HepG2 (cell line): ENCODE measurements at regions not wholly inside any gene's neighbourhood (a gene's known extent, or its start where the extent isn't known, plus 50 kb on each side); places are given as distances from the start of the nearest gene placed in this dataset.

Experiments used
- ATAC-seq: fragments of 200-7000 bp; cut with Tn5 transposase; 3 replicates; pipeline ENCODE4 v1.9.1; 2020; ENCODE audit warnings: mild to moderate bottlenecking, moderate library complexity
- BruUV-seq: library from RNA; stranded (reverse); fragments of 400-500 nt; replicated peaks from 2 replicates; lab custom pipeline; 2021; lab: Mats Ljungman, UMichigan
- CTCF ChIA-PET: fragments of 300-600 bp; formaldehyde crosslinking; extraction: SDS; loops from one replicate; lab custom pipeline; 2021; ENCODE audit warnings: low total read pairs, inconsistent platforms, low intra/inter-chr PET ratio; lab: Yijun Ruan, JAX
- POLR2A ChIA-PET: fragments of 350-600 bp; sonication (Branson Sonifier 250); formaldehyde crosslinking; loops from one replicate; lab custom pipeline; 2020; ENCODE audit warnings: antibody characterized with exemption, inconsistent platforms; lab: Yijun Ruan, JAX
- DNase-seq: peaks from one replicate; pipeline ENCODE4 v3.0.0-alpha.2; 2015; ENCODE audit warnings: low spot score
- FAIRE-seq: peaks from 3 replicates; lab custom pipeline; 2011; peaks lifted over from hg19 to GRCh38; lab: Jason Lieb, UNC
- H2AFZ ChIP-seq: one replicate; pipeline ENCODE4 v1.6.1; 2011; ENCODE audit warnings: low read length, inconsistent platforms
- H3K27ac ChIP-seq: fragments of 300-600 bp; 3 replicates; pipeline ENCODE4 v1.8.0; 2011; ENCODE audit warnings: mixed run types, mild to moderate bottlenecking, mixed read lengths, low read length, inconsistent platforms; ENCODE audit not compliant: insufficient read depth; ENCODE audit errors: extremely low read length
- H3K27me3 ChIP-seq, 2 experiments: fragments of 200-600 bp in 1 of 2; 2 replicates in 1 of 2; 3 replicates in 1 of 2; pipeline versions ENCODE4 v1.6.0 to v1.8.0; 2011; ENCODE audit warnings: low read length in 2 of 2, mild to moderate bottlenecking in 2 of 2, moderate library complexity in 2 of 2, inconsistent platforms in 1 of 2; ENCODE audit not compliant: insufficient read depth in 2 of 2, control insufficient read depth in 1 of 2
- H3K36me3 ChIP-seq, 2 experiments: fragments of 200-600 bp in 1 of 2; replicated peaks in 1 of 2; 2 replicates in 1 of 2; 3 replicates in 1 of 2; pipeline versions ENCODE4 v1.5.1 to v1.8.0; 2011; ENCODE audit warnings: low read length in 2 of 2, inconsistent platforms in 1 of 2; ENCODE audit not compliant: insufficient read depth in 2 of 2, control insufficient read depth in 1 of 2
- H3K4me1 ChIP-seq: 2 replicates; pipeline ENCODE4 v1.5.1; 2012; ENCODE audit warnings: low read length, inconsistent platforms; ENCODE audit not compliant: insufficient read depth
- H3K4me2 ChIP-seq: 2 replicates; pipeline ENCODE4 v1.6.0; 2011; ENCODE audit warnings: low read depth, low read length, inconsistent platforms
- H3K4me3 ChIP-seq, 3 experiments: fragments of 200-600 bp in 1 of 3; sonication (generic), shearing (Covaris generic) in 1 of 3; replicated peaks in 1 of 3; 2 replicates each; pipeline ENCODE4 v1.5.1; 2011 to 2016; ENCODE audit warnings: low read length in 3 of 3, inconsistent platforms in 2 of 3, low read depth in 2 of 3, mild to moderate bottlenecking in 2 of 3, control low read depth in 1 of 3, mixed read lengths in 1 of 3; ENCODE audit not compliant: insufficient read depth in 1 of 3
- H3K79me2 ChIP-seq: one replicate; pipeline ENCODE4 v1.6.1; 2011; ENCODE audit warnings: low read length, inconsistent platforms; ENCODE audit not compliant: insufficient read depth
- H3K9ac ChIP-seq: 2 replicates; pipeline ENCODE4 v1.6.0; 2011; ENCODE audit warnings: mild to moderate bottlenecking, low read depth, low read length, inconsistent platforms; ENCODE audit not compliant: insufficient read depth
- H3K9me3 ChIP-seq: 2 replicates; pipeline ENCODE4 v1.5.1; 2012; ENCODE audit warnings: mild to moderate bottlenecking, low read length
- H4K20me1 ChIP-seq: 2 replicates; pipeline ENCODE4 v1.6.0; 2011; ENCODE audit warnings: inconsistent platforms, mild to moderate bottlenecking, low read length, moderate library complexity; ENCODE audit not compliant: insufficient read depth
- ATAD3A ChIP-seq: sonication (generic); formaldehyde crosslinking; IDR thresholded peaks from 2 replicates; pipeline ENCODE4 v1.4.0; 2020; ENCODE audit warnings: missing genetic modification reagents
- HNRNPK ChIP-seq: fragments of 200-400 bp; formaldehyde crosslinking; IDR thresholded peaks from 2 replicates; pipeline ENCODE4 v1.6.1; 2018; ENCODE audit warnings: low read length, low read depth, moderate library complexity, mild to moderate bottlenecking; ENCODE audit not compliant: poor library complexity, severe bottlenecking
- MTA3 ChIP-seq: sonication (generic); formaldehyde crosslinking; IDR thresholded peaks from 2 replicates; pipeline ENCODE4 v1.4.0; 2020; ENCODE audit warnings: missing genetic modification reagents
- NFE2L1 ChIP-seq: sonication (generic); formaldehyde crosslinking; IDR thresholded peaks from 2 replicates; pipeline ENCODE4 v1.4.0; 2020; ENCODE audit warnings: missing genetic modification reagents, mild to moderate bottlenecking, borderline replicate concordance
- PAF1 ChIP-seq: IDR thresholded peaks from 2 replicates; pipeline ENCODE4 v1.6.1; 2016; ENCODE audit warnings: missing genetic modification reagents, missing compliant biosample characterization
- POLR2AphosphoS2 ChIP-seq: IDR thresholded peaks from 2 replicates; pipeline ENCODE4 v1.6.1; 2011; ENCODE audit warnings: low read depth, low read length, improper control_type of control experiment
- PRPF4 ChIP-seq: fragments of 200-400 bp; formaldehyde crosslinking; IDR thresholded peaks from 2 replicates; pipeline ENCODE4 v1.6.1; 2016; ENCODE audit warnings: low read length, low read depth; ENCODE audit not compliant: poor library complexity, severe bottlenecking
- ZNF10 ChIP-seq: sonication (generic); formaldehyde crosslinking; IDR thresholded peaks from 2 replicates; pipeline ENCODE4 v1.4.0; 2020; ENCODE audit warnings: mild to moderate bottlenecking, low read depth, missing genetic modification reagents, borderline replicate concordance
- ZNF235 ChIP-seq: sonication (generic); formaldehyde crosslinking; IDR thresholded peaks from 2 replicates; pipeline ENCODE4 v1.8.1; 2023; ENCODE audit warnings: mild to moderate bottlenecking, missing genetic modification reagents, borderline replicate concordance
- ZNF383 ChIP-seq: sonication (generic); formaldehyde crosslinking; IDR thresholded peaks from 2 replicates; pipeline ENCODE4 v1.4.0; 2020; ENCODE audit warnings: missing genetic modification reagents, mild to moderate bottlenecking, borderline replicate concordance
- ZNF564 ChIP-seq: sonication (generic); formaldehyde crosslinking; IDR thresholded peaks from 2 replicates; pipeline ENCODE4 v1.8.1; 2023; ENCODE audit warnings: mild to moderate bottlenecking, missing genetic modification reagents
- ZNF644 ChIP-seq: IDR thresholded peaks from 2 replicates; pipeline ENCODE4 v1.6.1; 2016; ENCODE audit warnings: low read depth
- ZNF878 ChIP-seq: sonication (generic); formaldehyde crosslinking; IDR thresholded peaks from 2 replicates; pipeline ENCODE4 v1.8.1; 2023; ENCODE audit warnings: mild to moderate bottlenecking, missing genetic modification reagents, moderate library complexity
- WGBS: methylation state at CpG from one replicate; pipeline ENCODE4 v1.1.6; 2017; ENCODE audit warnings: low lambda C conversion rate; 5-methylcytosine and 5-hydroxymethylcytosine counted together
- in situ Hi-C: cut with HindIII; loops from 2 replicates; pipeline ENCODE4 v1.10.0; 2017; ENCODE audit warnings: low pct_unique_long_range_greater_than_20kb; ENCODE audit not compliant: extremely low pct_ligation_motif_present
- intact Hi-C: fragments of 100-400 bp; cut with micrococcal nuclease; formaldehyde crosslinking; loops from one replicate; pipeline ENCODE4 v1.10.0; 2022; ENCODE audit not compliant: unreplicated experiment
- TF ChIP-seq, protein P1 (sequence below): sonication (generic); formaldehyde crosslinking; IDR thresholded peaks from 2 replicates; pipeline ENCODE4 v1.4.0; 2020; ENCODE audit warnings: missing genetic modification reagents; ENCODE audit errors: not compliant biosample characterization
- TF ChIP-seq, protein P2 (sequence below): IDR thresholded peaks from 2 replicates; pipeline ENCODE4 v1.6.1; 2016; ENCODE audit warnings: mild to moderate bottlenecking, missing biosample characterization, missing genetic modification reagents
- TF ChIP-seq, protein P3 (sequence below): sonication (generic); formaldehyde crosslinking; IDR thresholded peaks from 2 replicates; pipeline ENCODE4 v1.5.0; 2020; ENCODE audit warnings: missing genetic modification reagents
- TF ChIP-seq, protein P4 (sequence below), 2 experiments: sonication (generic) in 1 of 2; formaldehyde crosslinking in 1 of 2; IDR thresholded peaks; 2 replicates each; pipeline versions ENCODE4 v1.4.0 to v1.6.1; 2018 to 2020; ENCODE audit warnings: missing genetic modification reagents in 2 of 2, borderline replicate concordance in 1 of 2, low read depth in 1 of 2, mild to moderate bottlenecking in 1 of 2, missing biosample characterization in 1 of 2

DNA sequence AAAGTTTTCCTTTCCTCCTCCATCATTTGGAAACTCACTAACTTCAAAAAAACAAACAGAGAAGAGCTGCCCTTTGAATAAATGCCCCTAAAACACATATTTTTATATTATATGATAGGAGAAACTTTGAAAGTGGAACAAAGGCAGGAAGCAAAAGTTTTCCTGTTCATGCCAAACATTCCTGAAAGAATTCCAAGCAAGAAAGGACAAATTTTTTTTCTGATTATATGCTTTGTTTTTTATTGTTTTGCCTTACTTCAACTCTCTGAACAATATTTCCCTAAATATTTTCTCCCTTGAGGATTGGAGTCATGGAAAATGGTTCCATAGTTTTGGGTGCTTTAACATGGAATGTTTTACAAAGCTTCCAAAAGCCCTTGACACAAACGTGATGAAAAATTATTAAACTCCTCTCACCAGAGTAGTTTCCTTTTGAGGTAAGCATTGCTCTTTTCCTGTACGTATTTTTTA is 638.5 kb upstream of the CAMK1G start:
- Histone ChIP-seq H3K27ac (no peak overlapping the region), H3K79me2 (no peaks in the 10 kb centered on the region), H3K4me2 (no peak overlapping the region), H3K4me3 (no peak overlapping the region), H3K9ac (no peak overlapping the region), H3K36me3 (no peaks in the 10 kb centered on the region), H3K27me3 (no peaks in the 10 kb centered on the region), H2AFZ (no peak overlapping the region), H3K9me3 (peaks cover 12% of the 10 kb centered on the region; the same call in 1 of the 2 replicates), H4K20me1 (no peaks in the 10 kb centered on the region), H3K4me1 (no peaks in the 10 kb centered on the region)
- CTCF ChIA-PET: no interaction called here
- 6% methylated on average over 2 of the region's 2 CpGs for WGBS
- no peak for ATAC-seq
- FAIRE-seq: no peak
- no peak for DNase-seq
- no peak for TF ChIP-seq ZNF878
- TF ChIP-seq ZNF10: no peak
- TF ChIP-seq PRPF4: no peak
- TF ChIP-seq ZNF644: no peak
- no peak for TF ChIP-seq POLR2AphosphoS2
- no peak for TF ChIP-seq ZNF383 (CRISPR knock-in tag)
- TF ChIP-seq, protein P1, sequence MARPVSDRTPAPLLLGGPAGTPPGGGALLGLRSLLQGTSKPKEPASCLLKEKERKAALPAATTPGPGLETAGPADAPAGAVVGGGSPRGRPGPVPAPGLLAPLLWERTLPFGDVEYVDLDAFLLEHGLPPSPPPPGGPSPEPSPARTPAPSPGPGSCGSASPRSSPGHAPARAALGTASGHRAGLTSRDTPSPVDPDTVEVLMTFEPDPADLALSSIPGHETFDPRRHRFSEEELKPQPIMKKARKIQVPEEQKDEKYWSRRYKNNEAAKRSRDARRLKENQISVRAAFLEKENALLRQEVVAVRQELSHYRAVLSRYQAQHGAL (CRISPR knock-in tag): no peak
- BruUV-seq: no TSS peak
- intact Hi-C loops (no loop called here), in situ Hi-C loops (no loop called here)
- POLR2A ChIA-PET: no interaction called here

DNA sequence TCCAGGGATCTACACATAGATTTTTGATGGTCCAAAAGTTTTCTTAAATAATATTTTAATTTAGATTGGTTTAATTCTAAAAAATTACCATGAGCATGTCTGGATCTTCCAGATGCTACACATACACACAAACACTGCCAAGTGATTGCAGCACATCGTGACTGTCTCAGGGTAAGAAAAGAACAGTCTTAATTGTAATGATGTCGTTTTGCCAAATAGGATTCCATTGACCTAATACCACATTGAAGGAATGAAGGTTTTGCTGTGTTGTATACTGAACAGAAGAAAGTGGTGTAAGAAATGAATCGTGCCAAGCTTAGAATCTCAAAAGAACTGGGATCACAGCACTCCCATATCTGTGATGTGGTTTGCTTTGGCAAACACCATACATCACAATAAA is 633.3 kb upstream of the CAMK1G start:
- no peak for ATAC-seq
- intact Hi-C loops (no loop called here), in situ Hi-C loops (no loop called here)
- no peaks in the 10 kb centered on the region for H3K27me3 ChIP-seq
- H3K79me2 ChIP-seq: no peaks in the 10 kb centered on the region
- no peak for FAIRE-seq
- no peak overlapping the region for H3K4me2 ChIP-seq
- H3K4me3 ChIP-seq: no peak overlapping the region
- BruUV-seq: no TSS peak
- CTCF ChIA-PET: no interaction called here
- H3K36me3 ChIP-seq: no peaks in the 10 kb centered on the region
- no peaks in the 10 kb centered on the region for H4K20me1 ChIP-seq
- no peak overlapping the region for H3K27ac ChIP-seq
- no peak for DNase-seq
- no peak overlapping the region for H3K9ac ChIP-seq
- H3K4me1 ChIP-seq: no peaks in the 10 kb centered on the region
- peaks cover 15% of the 10 kb centered on the region for H3K9me3 ChIP-seq
- POLR2A ChIA-PET: no interaction called here
- no peak overlapping the region for H2AFZ ChIP-seq
- WGBS: 0% methylated on average over 3 of the region's 3 CpGs
- TF ChIP-seq, protein P2, sequence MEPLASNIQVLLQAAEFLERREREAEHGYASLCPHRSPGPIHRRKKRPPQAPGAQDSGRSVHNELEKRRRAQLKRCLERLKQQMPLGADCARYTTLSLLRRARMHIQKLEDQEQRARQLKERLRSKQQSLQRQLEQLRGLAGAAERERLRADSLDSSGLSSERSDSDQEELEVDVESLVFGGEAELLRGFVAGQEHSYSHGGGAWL (CRISPR knock-in tag): no peak
- TF ChIP-seq, protein P3, sequence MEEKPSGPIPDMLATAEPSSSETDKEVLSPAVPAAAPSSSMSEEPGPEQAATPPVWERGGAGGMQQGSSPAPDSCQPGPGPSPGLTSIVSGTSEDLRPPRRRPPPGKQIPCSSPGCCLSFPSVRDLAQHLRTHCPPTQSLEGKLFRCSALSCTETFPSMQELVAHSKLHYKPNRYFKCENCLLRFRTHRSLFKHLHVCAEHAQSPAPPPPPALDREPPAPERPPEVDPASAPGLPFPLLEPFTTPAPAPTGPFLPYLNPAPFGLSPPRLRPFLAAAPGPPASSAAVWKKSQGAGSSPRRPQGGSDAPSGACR: no peak
- TF ChIP-seq ATAD3A (CRISPR knock-in tag) (no peak), ZNF564 (no peak), HNRNPK (no peak), PAF1 (CRISPR knock-in tag) (no peak), MTA3 (no peak), NFE2L1 (no peak), ZNF235 (CRISPR knock-in tag) (no peak)
- TF ChIP-seq, protein P4, sequence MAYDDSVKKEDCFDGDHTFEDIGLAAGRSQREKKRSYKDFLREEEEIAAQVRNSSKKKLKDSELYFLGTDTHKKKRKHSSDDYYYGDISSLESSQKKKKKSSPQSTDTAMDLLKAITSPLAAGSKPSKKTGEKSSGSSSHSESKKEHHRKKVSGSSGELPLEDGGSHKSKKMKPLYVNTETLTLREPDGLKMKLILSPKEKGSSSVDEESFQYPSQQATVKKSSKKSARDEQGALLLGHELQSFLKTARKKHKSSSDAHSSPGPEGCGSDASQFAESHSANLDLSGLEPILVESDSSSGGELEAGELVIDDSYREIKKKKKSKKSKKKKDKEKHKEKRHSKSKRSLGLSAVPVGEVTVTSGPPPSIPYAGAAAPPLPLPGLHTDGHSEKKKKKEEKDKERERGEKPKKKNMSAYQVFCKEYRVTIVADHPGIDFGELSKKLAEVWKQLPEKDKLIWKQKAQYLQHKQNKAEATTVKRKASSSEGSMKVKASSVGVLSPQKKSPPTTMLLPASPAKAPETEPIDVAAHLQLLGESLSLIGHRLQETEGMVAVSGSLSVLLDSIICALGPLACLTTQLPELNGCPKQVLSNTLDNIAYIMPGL (CRISPR knock-in tag; IDR thresholded peaks at IDR 0.05; ENCODE audit: borderline replicate concordance in 1 of 2, low read depth in 1 of 2): no peak
